Nephron (organoid): ENCODE measurements at regions not wholly inside any gene's neighbourhood (a gene's known extent, or its start where the extent isn't known, plus 50 kb on each side); places are given as distances from the start of the nearest gene placed in this dataset.
"Not testable (repeated sequence)": the region's sequence is repeated elsewhere in the genome, so short reads cannot be mapped to it uniquely, and the experiment has no call there.

Source experiments
- H3K27ac Mint-ChIP-seq, 3 experiments: 2 replicates each; pipeline ENCODE4 v1.8.0; 2020; ENCODE audit warnings: mixed read lengths in 3 of 3, mild to moderate bottlenecking in 2 of 3, moderate library complexity in 1 of 3
- H3K27me3 Mint-ChIP-seq: 2 replicates; pipeline ENCODE4 v1.8.0; 2021; ENCODE audit warnings: low read depth, mild to moderate bottlenecking, moderate library complexity, mixed read lengths
- H3K36me3 Mint-ChIP-seq: 2 replicates; pipeline ENCODE4 v1.8.0; 2020; ENCODE audit warnings: low read depth, mixed read lengths
- H3K4me1 Mint-ChIP-seq: 2 replicates; pipeline ENCODE4 v1.8.0; 2020; ENCODE audit warnings: mixed read lengths
- H3K4me3 Mint-ChIP-seq, 3 experiments: 2 replicates each; pipeline ENCODE4 v1.8.0; 2020; ENCODE audit warnings: mild to moderate bottlenecking in 3 of 3, mixed read lengths in 3 of 3, moderate library complexity in 2 of 3
- H3K9me3 Mint-ChIP-seq: 2 replicates; pipeline ENCODE4 v1.8.0; 2020; ENCODE audit warnings: mixed read lengths
- TF ChIP-seq, protein P1 (sequence below), 3 experiments: fragments of 200-600 bp; sonication (generic); IDR thresholded peaks; one replicate each; pipeline ENCODE4 v1.5.0; 2021; ENCODE audit warnings: antibody characterized with exemption in 3 of 3; ENCODE audit not compliant: unreplicated experiment in 3 of 3

DNA sequence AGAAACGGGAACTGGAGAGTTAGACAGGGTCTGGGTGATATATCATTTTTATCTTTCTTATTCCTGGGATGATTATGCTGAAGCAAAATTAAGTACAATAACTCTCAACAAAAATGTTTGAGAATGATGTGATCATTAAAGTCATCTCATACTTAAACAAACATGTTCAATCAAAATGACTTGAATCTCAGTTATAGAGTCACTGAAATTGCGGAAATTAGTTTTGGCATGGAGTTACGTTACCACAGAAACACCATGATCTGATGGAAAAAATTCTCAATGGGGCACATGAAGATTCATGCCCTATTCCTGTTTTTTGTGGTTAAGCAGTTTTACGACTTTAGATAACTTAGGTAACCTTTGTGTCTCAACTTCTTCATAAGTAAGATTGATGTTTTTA lies 757.7 kb downstream of the EPHA4 start:
- TF ChIP-seq, protein P1, sequence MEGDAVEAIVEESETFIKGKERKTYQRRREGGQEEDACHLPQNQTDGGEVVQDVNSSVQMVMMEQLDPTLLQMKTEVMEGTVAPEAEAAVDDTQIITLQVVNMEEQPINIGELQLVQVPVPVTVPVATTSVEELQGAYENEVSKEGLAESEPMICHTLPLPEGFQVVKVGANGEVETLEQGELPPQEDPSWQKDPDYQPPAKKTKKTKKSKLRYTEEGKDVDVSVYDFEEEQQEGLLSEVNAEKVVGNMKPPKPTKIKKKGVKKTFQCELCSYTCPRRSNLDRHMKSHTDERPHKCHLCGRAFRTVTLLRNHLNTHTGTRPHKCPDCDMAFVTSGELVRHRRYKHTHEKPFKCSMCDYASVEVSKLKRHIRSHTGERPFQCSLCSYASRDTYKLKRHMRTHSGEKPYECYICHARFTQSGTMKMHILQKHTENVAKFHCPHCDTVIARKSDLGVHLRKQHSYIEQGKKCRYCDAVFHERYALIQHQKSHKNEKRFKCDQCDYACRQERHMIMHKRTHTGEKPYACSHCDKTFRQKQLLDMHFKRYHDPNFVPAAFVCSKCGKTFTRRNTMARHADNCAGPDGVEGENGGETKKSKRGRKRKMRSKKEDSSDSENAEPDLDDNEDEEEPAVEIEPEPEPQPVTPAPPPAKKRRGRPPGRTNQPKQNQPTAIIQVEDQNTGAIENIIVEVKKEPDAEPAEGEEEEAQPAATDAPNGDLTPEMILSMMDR (IDR thresholded peaks at IDR 0.05; ENCODE audit: unreplicated experiment in 3 of 3): no peak
- H3K27me3 Mint-ChIP-seq: peaks cover 4% of the 10 kb centered on the region
- H3K27ac Mint-ChIP-seq: no peak overlapping the region
- peaks cover 15% of the 10 kb centered on the region for H3K9me3 Mint-ChIP-seq
- peaks cover 4% of the 10 kb centered on the region for H3K36me3 Mint-ChIP-seq
- H3K4me3 Mint-ChIP-seq: no peak overlapping the region
- no peaks in the 10 kb centered on the region for H3K4me1 Mint-ChIP-seq

DNA sequence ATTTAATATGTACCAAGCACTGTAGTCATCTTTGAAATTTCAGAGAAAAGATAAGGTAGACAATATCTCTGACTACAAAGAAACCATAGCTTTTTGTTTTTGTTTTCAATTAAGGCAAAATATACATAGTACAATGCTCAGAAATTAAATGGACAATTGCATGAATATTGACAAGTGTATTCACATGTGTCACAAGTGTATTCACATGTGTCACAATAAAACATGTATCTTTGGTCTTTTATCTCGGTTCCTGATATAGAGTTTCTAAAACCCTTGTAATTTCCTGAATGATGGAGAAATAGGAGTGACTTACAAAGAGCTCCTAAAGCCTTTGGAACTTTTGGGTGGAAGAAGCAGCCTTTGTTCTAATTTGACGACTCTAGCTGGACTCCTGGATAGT lies 756.4 kb downstream of the EPHA4 start:
- TF ChIP-seq, protein P1 (IDR thresholded peaks at IDR 0.05; ENCODE audit: unreplicated experiment in 3 of 3): no peak
- no peak overlapping the region for H3K27ac Mint-ChIP-seq
- peaks cover 4% of the 10 kb centered on the region for H3K27me3 Mint-ChIP-seq

DNA sequence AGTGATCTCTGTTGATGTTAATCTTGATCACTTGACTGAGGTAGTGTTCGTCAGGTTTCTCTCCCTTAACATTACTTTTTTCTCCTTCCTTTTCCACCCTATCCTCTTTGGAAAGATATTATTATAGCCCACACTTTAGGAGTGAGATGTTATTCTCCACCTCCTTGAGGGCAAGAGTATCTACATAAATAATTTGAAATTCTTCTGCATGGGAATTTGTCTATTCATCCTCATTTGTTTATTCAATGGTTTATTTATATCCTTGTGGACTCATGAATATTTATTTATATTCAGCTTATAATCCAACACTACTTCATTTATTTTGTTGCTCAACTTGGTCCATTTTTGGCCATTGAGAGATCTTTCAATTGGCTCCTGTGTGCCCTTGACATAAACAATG lies 750.4 kb downstream of the EPHA4 start:
- no peak overlapping the region for H3K4me3 Mint-ChIP-seq
- no peak overlapping the region for H3K27ac Mint-ChIP-seq
- peaks cover 4% of the 10 kb centered on the region for H3K27me3 Mint-ChIP-seq
- H3K9me3 Mint-ChIP-seq: peaks cover 13% of the 10 kb centered on the region
- TF ChIP-seq, protein P1 (IDR thresholded peaks at IDR 0.05; ENCODE audit: unreplicated experiment in 3 of 3): no peak
- peaks cover 4% of the 10 kb centered on the region for H3K36me3 Mint-ChIP-seq
- H3K4me1 Mint-ChIP-seq: peaks cover 6% of the 10 kb centered on the region

More for the DNA sequence above, 756.4 kb downstream of the EPHA4 start:
- peaks cover 15% of the 10 kb centered on the region for H3K9me3 Mint-ChIP-seq
- H3K4me3 Mint-ChIP-seq: no peak overlapping the region
- peaks cover 6% of the 10 kb centered on the region for H3K4me1 Mint-ChIP-seq
- peaks cover 4% of the 10 kb centered on the region for H3K36me3 Mint-ChIP-seq

DNA sequence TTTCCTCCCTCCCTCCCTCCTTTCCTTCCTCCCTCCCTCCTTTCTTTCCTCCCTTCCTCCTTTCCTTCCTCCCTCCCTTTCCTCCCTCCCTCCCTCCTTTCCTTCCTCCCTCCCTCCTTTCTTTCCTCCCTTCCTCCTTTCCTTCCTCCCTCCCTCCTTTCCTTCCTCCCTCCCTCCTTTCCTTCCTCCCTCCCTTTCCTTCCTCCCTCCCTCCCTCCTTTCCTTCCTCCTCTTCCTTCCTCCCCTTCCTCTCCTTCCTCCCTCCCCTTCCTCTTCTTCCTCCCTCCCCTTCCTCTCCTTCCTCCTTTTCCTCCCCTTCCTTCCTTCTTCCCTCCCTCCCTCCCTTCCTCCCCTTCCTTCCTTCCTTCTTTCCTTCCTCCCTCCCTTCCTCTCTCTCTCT lies 748.5 kb downstream of the EPHA4 start:
- H3K4me3 Mint-ChIP-seq, H3K9me3 Mint-ChIP-seq, H3K36me3 Mint-ChIP-seq, H3K27ac Mint-ChIP-seq, H3K27me3 Mint-ChIP-seq, H3K4me1 Mint-ChIP-seq: not testable (repeated sequence)

DNA sequence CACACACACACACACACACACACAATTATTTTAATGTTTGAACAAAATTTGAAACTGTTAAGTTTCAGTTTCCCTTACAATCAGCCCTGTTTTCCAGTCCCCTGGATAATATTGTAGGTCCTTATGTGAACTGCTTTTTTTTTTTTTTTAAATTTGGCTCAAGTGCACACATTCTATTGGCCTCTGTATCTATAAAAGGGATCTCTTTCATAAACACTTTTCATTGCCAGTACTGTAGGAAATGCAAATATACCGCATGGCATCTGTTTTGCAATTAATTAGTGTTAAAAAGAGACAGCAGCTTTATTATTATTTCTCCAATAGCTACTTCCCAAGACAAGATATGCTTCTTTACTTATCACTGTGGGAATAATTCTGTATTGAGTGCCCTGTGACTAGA lies 738.7 kb downstream of the EPHA4 start:
- Mint-ChIP-seq H3K27ac (no peak overlapping the region), H3K4me1 (no peaks in the 10 kb centered on the region), H3K4me3 (no peak overlapping the region), H3K9me3 (peaks cover 3% of the 10 kb centered on the region), H3K36me3 (no peaks in the 10 kb centered on the region), H3K27me3 (no peaks in the 10 kb centered on the region)
- TF ChIP-seq, protein P1 (IDR thresholded peaks at IDR 0.05; ENCODE audit: unreplicated experiment in 3 of 3): no peak

DNA sequence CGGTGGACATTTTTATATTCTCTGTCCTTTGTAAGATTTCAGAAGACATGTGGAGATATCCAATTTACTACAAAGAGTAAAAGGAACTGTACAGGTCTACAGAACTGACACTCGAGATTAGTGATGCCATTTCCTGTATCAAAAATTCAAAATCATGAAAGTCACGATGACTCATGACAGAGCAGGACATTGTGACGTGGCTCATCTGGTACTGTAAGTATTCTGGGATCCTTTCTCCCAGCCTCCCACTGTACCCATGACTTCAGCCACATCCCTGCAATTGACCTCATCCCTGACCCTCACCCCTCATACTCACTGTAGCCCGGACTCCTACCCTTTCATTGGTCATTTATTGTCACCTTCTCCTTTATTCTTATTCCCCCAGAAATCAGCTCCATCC lies 736.5 kb downstream of the EPHA4 start:
- Mint-ChIP-seq H3K4me3 (no peak overlapping the region), H3K36me3 (no peaks in the 10 kb centered on the region), H3K9me3 (no peaks in the 10 kb centered on the region), H3K27me3 (no peaks in the 10 kb centered on the region), H3K4me1 (no peaks in the 10 kb centered on the region), H3K27ac (no peak overlapping the region)
- TF ChIP-seq, protein P1 (IDR thresholded peaks at IDR 0.05; ENCODE audit: unreplicated experiment in 3 of 3): no peak
